PC-9 (cell line): ENCODE measurements at regions not wholly inside any gene's neighbourhood (a gene's known extent, or its start where the extent isn't known, plus 50 kb on each side); places are given as distances from the start of the nearest gene placed in this dataset.

Source experiments
- BruUV-seq: library from RNA; stranded (reverse); fragments of 400-500 nt; replicated peaks from 2 replicates; lab custom pipeline; 2021; lab: Mats Ljungman, UMichigan
- CTCF ChIA-PET: fragments of 300-600 bp; sonication (Branson Sonifier 250); formaldehyde crosslinking; loops from one replicate; lab custom pipeline; 2022; ENCODE audit warnings: antibody characterized with exemption; lab: Charles Lee
- POLR2A ChIA-PET: fragments of 300-600 bp; sonication (Branson Sonifier 250); formaldehyde crosslinking; loops from one replicate; lab custom pipeline; 2022; ENCODE audit warnings: antibody characterized with exemption; ENCODE audit not compliant: unreplicated experiment; lab: Charles Lee
- DNase-seq, 2 experiments: peaks; one replicate each; pipeline versions ENCODE4 v3.0.0 to v3.0.0-alpha.2; 2015 to 2022; ENCODE audit warnings: mixed read lengths in 1 of 2
- H2AFZ ChIP-seq: fragments of 200-600 bp; sonication (generic); 2 replicates; pipeline ENCODE4 v1.8.1; 2017; ENCODE audit warnings: antibody characterized with exemption
- H3F3A ChIP-seq: fragments of 200-600 bp; sonication (generic); 2 replicates; pipeline ENCODE4 v1.8.1; 2017; ENCODE audit warnings: antibody characterized with exemption, mild to moderate bottlenecking, low read depth; ENCODE audit not compliant: insufficient read depth
- H3K27ac ChIP-seq: fragments of 200-600 bp; sonication (generic); 2 replicates; pipeline ENCODE4 v1.6.1; 2016; ENCODE audit warnings: mixed run types
- H3K27me3 ChIP-seq: fragments of 200-600 bp; sonication (generic); 2 replicates; pipeline ENCODE4 v1.6.1; 2016; ENCODE audit warnings: low read depth, mixed run types; ENCODE audit not compliant: insufficient read depth
- H3K36me3 ChIP-seq: fragments of 200-600 bp; sonication (generic); 2 replicates; pipeline ENCODE4 v1.6.1; 2016; ENCODE audit warnings: low read depth, mixed run types
- H3K4me1 ChIP-seq: fragments of 200-600 bp; sonication (generic); replicated peaks from 2 replicates; pipeline ENCODE4 v1.6.1; 2016; ENCODE audit warnings: mixed run types; ENCODE audit not compliant: insufficient read depth
- H3K4me2 ChIP-seq: fragments of 200-600 bp; sonication (generic); 2 replicates; pipeline ENCODE4 v1.6.1; 2017; ENCODE audit warnings: mixed run types
- H3K4me3 ChIP-seq: fragments of 200-600 bp; sonication (generic); 2 replicates; pipeline ENCODE4 v1.6.1; 2016; ENCODE audit warnings: mixed run types
- H3K79me2 ChIP-seq: fragments of 200-600 bp; sonication (generic); 2 replicates; pipeline ENCODE4 v1.6.1; 2017; ENCODE audit warnings: low read depth, mixed run types
- H3K9me2 ChIP-seq: fragments of 200-600 bp; sonication (generic); 2 replicates; pipeline ENCODE4 v1.8.1; 2017; ENCODE audit warnings: mild to moderate bottlenecking; ENCODE audit not compliant: insufficient read depth
- H3K9me3 ChIP-seq: fragments of 200-600 bp; sonication (generic); 2 replicates; pipeline ENCODE4 v1.8.1; 2016; ENCODE audit warnings: low read depth; ENCODE audit not compliant: insufficient read depth
- H4K20me1 ChIP-seq: fragments of 200-600 bp; sonication (generic); 2 replicates; pipeline ENCODE4 v1.8.1; 2017; ENCODE audit not compliant: insufficient read depth
- EZH2 ChIP-seq: fragments of 200-600 bp; sonication (generic); IDR thresholded peaks from 2 replicates; pipeline ENCODE4 v1.8.0; 2017; ENCODE audit warnings: antibody characterized with exemption, low read depth
- intact Hi-C: fragments of 100-400 bp; cut with micrococcal nuclease; formaldehyde crosslinking; loops from one replicate; pipeline ENCODE4 v1.10.0; 2022; ENCODE audit not compliant: unreplicated experiment
- TF ChIP-seq, protein P1 (sequence below): fragments of 200-600 bp; sonication (generic); conservative IDR thresholded peaks from 2 replicates; pipeline ENCODE4 v1.6.1; 2017; ENCODE audit warnings: mixed run types, antibody characterized with exemption, mild to moderate bottlenecking, moderate library complexity

DNA sequence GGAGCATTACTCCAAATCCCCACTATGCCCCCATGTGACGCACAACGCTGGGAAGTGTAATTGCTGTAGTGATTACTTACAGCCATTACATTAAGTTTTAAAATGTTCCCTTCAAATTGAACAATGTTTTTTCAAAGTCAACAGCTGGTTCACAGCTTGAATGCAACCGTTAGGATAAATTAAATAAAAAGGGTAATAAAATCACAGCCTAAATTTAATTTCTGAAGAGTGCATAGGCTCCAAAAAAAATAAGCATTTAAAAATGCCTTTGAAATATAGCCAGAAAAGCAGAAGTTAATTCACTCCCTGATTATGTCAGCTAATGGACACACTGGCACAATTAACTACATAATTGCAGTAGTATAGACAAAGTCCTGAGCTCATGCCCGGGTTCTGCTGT is 50.5 kb upstream of the KDM8 start:
- H3F3A ChIP-seq: no peaks in the 10 kb centered on the region
- no peaks in the 10 kb centered on the region for H3K9me3 ChIP-seq
- no peaks in the 10 kb centered on the region for H4K20me1 ChIP-seq
- H3K27me3 ChIP-seq: peaks cover 31% of the 10 kb centered on the region; the same call in 1 of the 2 replicates
- no peak for DNase-seq
- H3K79me2 ChIP-seq: no peaks in the 10 kb centered on the region
- ChIA-PET POLR2A (interaction anchor here (0.6 kb wide), 1 partner anchor 247 kb away, joined by 4 read pairs; no protein-coding TSS in a partner anchor), CTCF (no interaction called here)
- TF ChIP-seq, protein P1, sequence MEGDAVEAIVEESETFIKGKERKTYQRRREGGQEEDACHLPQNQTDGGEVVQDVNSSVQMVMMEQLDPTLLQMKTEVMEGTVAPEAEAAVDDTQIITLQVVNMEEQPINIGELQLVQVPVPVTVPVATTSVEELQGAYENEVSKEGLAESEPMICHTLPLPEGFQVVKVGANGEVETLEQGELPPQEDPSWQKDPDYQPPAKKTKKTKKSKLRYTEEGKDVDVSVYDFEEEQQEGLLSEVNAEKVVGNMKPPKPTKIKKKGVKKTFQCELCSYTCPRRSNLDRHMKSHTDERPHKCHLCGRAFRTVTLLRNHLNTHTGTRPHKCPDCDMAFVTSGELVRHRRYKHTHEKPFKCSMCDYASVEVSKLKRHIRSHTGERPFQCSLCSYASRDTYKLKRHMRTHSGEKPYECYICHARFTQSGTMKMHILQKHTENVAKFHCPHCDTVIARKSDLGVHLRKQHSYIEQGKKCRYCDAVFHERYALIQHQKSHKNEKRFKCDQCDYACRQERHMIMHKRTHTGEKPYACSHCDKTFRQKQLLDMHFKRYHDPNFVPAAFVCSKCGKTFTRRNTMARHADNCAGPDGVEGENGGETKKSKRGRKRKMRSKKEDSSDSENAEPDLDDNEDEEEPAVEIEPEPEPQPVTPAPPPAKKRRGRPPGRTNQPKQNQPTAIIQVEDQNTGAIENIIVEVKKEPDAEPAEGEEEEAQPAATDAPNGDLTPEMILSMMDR: no peak
- TF ChIP-seq EZH2: no peak
- BruUV-seq: no TSS peak
- no peaks in the 10 kb centered on the region for H3K36me3 ChIP-seq
- H3K27ac ChIP-seq: no peak overlapping the region
- H3K4me3 ChIP-seq: no peak overlapping the region
- H3K4me2 ChIP-seq: no peak overlapping the region
- intact Hi-C loops: no loop called here
- no peaks in the 10 kb centered on the region for H3K4me1 ChIP-seq
- no peaks in the 10 kb centered on the region for H3K9me2 ChIP-seq
- no peak overlapping the region for H2AFZ ChIP-seq
